HuH-7.5 (cell line): ENCODE measurements at regions not wholly inside any gene's neighbourhood (a gene's known extent, or its start where the extent isn't known, plus 50 kb on each side); places are given as distances from the start of the nearest gene placed in this dataset.

Source experiments
- DNase-seq: peaks from one replicate; pipeline ENCODE4 v3.0.0; 2011; ENCODE audit warnings: low spot score

DNA sequence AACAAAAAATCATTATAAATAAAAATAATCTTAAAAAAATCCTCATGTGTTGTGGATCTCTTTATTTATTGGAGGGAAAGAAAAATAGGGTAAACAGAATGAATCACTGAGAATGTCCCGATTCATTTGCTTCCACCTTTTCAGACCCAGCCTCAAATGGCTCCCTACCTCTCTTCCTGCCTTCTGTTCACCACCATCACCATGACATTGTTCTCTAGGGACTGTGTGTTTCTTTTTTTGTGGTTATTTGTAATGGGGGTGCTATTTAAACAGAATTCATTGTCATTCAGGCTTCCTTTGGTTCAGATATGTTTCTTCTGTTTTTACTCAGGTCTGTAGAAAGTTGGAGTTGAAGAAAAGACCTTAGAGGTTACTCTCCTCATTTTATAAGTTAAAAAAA lies 198.2 kb downstream of the KIF4B start:
- no peak for DNase-seq

DNA sequence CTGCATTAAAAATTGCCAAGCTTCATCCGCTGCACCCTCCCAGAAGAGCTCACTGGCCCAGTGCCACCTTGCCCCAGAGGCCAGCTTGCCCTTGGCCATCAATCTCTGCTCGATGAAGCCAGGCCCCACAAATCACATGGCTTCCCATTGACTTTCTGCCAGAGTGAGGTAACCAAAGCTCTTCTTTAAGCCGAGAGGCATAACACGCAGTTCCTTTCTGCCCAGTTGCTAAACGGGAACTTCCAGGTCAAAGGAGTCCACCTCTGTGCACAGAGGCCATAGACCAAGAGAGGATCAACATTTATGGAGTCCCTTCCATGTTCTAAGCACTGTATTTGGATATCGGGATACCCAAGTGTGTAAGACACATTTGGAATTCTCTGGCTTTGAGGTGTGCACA lies 208.8 kb downstream of the KIF4B start:
- no peak for DNase-seq

- no peak for DNase-seq
These were observed 215.6 kb downstream of the KIF4B start for GRCh38 chr5:155229135-155229534.

DNA sequence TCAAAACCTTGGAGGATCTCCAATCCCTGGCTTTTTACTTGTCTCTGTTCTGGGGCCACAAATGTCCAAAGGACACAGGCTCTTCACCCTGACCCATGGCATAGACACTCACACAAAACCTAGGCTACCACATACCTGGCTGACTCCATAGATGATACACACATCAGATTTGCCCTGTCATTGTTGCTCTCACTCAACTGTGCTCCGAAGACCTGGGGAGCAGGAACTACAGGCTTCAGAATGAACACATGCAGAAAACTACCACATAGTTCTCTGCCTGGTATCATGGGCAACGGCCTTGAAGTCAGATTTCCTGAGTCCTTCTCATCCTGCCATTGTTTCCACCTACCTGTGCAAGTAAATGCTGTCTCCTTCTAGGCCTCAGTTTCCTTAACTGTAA lies 226.2 kb downstream of the KIF4B start:
- DNase-seq: no peak

- no peak for DNase-seq
These were observed 237.0 kb downstream of the KIF4B start for GRCh38 chr5:155250596-155250995.

- no peak for DNase-seq
These were observed 238.5 kb downstream of the KIF4B start for GRCh38 chr5:155252025-155252424.

DNA sequence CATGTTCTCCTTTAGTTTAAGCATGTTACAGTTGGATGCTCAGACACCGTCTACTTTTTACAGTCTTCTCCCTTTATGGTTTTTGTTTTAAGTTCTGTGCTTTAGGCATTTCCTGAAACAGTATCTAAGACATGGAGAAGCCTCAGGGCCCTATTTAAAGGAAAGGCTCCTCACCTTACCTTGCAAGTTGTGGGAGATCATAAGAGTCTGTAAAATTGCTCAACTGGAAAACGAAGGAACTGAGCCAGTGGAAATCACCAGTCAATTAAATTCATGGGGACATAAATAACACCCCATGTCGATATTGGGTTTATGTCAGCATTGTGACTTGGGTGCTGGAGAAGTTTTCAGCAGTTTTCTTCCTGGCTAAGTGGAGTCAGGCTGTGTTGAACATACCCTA lies 239.2 kb downstream of the KIF4B start:
- no peak for DNase-seq

GRCh38 chr5:155254399-155254798 lies 240.8 kb downstream of the KIF4B start:
- DNase-seq: no peak

DNA sequence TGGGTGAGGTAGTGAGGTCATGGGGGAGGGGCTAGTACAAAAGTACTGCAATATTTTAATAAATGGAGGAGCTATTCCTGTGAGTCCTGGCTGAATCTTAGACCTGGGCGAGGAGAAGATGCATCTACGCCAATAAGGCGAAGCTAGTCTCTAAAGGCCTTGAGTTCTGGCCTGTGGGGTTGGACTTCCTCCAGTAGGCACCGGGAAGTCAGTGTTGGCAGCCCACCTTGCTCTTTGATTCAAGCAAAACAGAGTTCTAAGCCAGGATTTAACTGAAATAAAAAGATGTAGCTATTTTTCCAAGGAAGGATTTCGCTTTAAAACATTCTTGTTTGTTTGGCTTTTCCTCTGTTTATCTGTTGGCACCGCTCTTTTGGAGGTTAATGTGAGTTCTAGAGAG lies 244.6 kb downstream of the KIF4B start:
- no peak for DNase-seq

DNA sequence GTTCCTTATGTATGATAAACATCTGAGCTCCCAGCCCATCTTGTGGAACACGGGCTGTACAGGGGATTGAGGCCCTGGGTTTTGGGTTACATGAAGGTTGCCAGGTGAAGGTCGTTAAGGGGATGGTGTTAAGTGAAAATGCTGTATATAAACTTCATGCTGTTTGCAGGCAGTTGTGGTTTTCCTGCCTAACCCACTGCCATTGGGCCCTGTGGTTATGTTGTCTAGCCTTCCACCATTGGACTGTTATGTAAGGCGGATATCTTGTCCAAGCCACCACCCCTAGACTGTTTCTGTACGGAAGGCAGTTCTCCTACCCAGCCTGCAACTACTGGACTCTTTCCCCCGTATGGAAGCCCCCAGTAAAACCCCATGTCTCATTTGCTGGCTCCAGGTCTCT lies 246.1 kb downstream of the KIF4B start:
- no peak for DNase-seq

DNA sequence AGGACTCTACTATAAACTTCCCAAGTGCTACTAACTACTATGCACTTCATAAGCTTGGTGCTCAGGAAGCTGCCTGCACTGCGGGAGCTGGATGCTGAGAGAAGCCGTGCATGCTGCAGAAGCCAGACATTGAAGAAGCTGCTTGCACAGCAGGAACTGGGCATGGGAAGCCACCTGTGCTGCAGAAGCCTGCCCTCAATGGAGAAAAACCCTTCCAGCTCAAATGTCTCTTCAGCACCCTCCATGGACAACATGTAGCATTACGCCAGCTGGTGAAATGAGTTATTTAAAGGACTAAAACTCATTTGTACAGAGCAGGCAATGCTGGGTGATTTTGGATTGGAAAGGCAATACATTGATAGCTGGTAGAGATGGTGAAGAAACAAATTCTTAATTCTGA lies 247.2 kb downstream of the KIF4B start:
- peak; percentile 16 for DNase-seq

DNA sequence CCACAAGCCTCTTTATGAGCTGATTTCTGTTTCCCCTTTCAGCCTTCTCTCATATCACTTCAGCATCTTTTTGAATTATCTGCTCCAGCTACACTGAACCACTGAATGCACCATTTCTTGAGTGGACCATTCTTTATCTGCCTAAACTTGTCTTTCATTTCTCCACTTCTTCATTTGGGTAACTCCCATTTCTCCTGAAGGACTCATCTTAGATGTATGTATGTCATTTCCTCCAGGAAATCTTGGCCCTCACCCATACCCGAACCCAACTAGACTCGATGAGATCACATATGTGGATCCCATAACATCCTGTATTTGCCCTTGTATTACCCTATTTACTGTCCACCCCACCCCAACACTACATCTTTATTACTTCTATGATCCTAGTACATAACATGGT lies 249.8 kb downstream of the KIF4B start:
- no peak for DNase-seq

GRCh38 chr5:155264809-155265208 lies 251.3 kb downstream of the KIF4B start:
- DNase-seq: no peak

- no peak for DNase-seq
These were observed 255.3 kb downstream of the KIF4B start for GRCh38 chr5:155268770-155269425.

- DNase-seq: no peak
These were observed 257.2 kb downstream of the KIF4B start for GRCh38 chr5:155270725-155271124.

GRCh38 chr5:155274484-155274883 lies 260.9 kb downstream of the KIF4B start:
- DNase-seq: no peak

DNA sequence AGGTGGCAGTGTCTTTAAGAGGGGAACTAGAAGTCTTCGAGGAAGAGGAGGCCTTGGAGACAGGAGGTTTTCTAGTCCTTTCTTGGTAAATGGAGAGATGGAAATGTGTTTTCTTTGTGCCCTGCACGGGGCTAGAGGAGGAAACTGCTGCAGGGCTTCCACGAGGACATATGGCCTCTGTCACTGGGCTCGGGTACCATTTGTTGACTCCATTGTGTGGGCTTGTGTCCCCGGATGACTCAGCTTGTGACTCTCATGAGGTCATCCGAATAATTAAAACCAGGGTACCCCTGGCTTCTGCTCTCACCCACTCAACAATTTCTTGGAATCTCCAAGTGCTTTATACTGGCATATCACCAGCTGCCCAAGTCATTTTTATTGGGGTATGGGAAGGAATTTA lies 261.7 kb downstream of the KIF4B start:
- DNase-seq: no peak

DNA sequence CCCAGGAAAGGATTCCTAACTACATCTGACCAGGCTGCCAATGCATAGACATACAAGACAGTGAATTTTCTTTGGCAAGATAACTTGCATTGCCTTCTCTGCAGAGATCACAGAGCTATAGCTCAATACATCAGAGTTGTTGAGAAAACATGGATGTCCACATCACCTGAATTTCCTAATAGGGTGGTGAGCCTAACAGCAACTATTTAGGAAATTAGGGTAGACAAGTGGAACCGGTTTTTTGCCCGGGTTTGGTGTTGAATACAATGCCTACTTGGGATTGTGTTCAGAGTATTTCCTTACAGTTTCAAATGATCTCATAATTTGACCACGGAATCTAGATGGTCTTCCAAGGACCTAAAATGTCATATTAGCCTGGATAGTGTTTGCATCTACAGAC lies 262.7 kb downstream of the KIF4B start:
- DNase-seq: no peak

DNA sequence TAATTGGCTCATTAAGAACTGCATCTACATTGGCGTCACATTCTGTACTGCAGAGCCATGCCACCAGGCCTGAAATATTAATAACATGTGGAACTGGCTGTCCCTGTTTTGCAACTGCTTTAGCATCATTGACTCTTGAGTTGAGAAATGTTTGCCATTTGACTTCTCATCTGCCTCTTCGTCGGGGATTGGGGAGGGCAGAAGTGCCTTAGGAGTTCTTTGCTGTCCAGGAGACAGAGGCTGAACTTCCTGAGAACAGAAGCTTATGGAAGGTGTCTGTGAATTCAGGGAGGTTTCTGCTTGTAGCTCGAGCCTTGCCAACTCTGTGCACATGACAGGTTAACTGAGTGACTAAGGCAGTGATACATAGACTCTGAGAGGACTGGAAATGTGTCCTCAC lies 265.0 kb downstream of the KIF4B start:
- no peak for DNase-seq

DNA sequence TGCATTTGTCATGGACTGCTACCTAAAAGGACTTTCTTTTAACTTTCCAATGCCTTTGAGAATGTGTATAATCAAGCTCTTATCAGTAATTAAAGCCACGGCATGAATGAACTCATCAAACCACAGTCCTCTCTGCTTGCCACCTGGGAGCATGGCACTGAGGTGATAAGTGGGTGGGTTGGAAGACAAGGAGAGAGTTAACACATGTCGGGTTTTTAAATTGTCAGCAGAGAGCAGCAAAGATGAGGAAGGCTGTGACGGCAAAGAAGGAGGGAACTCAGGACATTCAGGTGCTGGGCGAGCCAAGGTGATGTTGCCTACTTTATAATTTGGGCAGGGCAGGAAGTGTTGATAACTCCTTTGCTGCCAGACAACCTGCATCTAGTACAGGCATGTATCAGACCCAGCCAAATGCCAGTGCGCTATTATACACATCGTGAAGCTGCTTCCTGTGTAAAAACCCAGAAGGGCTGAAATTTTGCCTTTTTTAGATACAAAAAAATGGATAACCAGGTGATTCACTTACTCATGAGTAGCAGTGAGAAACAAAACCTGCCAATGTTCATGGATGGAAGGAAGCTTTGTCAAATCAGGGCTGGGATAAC lies 269.1 kb downstream of the KIF4B start:
- no peak for DNase-seq

- DNase-seq: no peak
These were observed 272.2 kb downstream of the KIF4B start for GRCh38 chr5:155285706-155286105.

GRCh38 chr5:155290937-155291336 lies 277.4 kb downstream of the KIF4B start:
- no peak for DNase-seq

DNA sequence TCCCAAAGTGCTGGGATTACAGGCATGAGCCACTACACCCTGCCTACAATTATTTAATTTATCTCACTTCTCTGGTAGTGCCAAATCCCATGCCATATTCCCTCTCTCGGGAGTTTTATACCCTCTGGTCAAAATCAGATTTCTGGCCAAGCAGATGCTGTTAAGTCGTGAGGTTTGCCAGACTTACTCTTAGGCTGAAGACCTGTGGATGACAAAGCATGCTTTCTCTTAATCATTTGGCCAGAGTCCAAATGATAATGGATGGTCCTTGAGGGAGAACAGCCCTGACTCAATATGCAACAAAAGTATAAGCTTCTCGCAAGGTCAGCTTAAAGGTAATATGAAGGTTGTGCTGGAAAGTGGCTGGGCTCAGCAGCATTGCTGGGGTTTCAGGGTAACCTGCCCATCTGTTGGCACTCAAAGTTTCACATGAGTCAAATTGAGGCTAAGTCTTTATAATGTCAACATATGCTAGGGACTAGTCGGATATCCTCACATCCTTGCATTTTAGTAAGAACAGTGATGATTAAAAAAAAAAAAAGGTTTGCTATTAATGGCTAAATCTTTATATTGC lies 280.1 kb downstream of the KIF4B start:
- no peak for DNase-seq

DNA sequence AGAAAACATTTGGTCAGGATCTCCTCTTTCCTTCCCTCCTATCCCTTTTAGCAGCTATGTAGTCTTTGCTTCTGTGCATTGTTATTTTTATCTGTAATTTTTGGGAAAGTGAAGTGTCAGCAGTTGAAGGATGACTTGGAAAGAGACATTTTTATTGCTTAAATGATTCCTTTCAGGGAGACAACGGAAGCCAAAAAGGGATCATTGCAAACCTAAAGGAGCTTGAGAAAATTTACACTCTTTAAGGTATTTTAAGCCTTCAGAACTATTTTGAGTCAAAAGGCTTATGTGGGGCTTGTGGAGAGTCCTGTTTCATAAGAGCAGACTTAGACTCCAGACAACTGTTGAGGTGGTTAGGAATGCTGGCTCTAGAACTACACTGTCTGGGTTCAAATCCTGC lies 281.6 kb downstream of the KIF4B start:
- DNase-seq: no peak
